GM10266 (cell line): ENCODE measurements at regions not wholly inside any gene's neighbourhood (a gene's known extent, or its start where the extent isn't known, plus 50 kb on each side); places are given as distances from the start of the nearest gene placed in this dataset.
"Not testable (repeated sequence)": the region's sequence is repeated elsewhere in the genome, so short reads cannot be mapped to it uniquely, and the experiment has no call there.

Source experiments
- DNase-seq: peaks from one replicate; pipeline ENCODE4 v3.0.0; 2012; ENCODE audit errors: extremely low spot score
- TF ChIP-seq, protein P1 (sequence below): IDR thresholded peaks from 2 replicates; pipeline ENCODE4 v1.5.1; 2012; ENCODE audit warnings: mild to moderate bottlenecking, low read depth; ENCODE audit not compliant: control insufficient read depth, insufficient read depth; ENCODE audit errors: missing control alignments

- peak; percentile 5 for DNase-seq
Observed at GRCh38 chrY:14344648-14345333, 179.5 kb upstream of the NLGN4Y start.

DNA sequence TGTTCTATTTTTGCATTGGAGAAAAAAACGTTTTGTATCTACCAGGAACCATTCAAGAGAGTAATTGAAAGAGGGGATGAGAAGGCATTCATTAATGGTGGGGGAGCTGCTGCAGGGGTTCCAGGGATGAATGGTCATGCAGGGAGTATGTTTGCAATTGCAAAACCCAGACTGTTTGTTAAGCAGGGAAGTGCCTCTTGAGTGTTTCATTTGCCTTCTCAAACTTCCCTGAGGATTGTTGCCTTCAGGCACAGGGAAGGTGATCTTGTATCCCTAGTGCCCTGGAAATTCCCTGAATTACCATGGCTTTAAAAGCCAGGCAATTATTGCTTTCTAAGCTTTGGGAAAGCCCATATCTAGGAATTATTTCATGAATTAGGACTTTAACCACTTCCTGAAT, 172.7 kb upstream of the NLGN4Y start:
- no peak for DNase-seq
- TF ChIP-seq, protein P1, sequence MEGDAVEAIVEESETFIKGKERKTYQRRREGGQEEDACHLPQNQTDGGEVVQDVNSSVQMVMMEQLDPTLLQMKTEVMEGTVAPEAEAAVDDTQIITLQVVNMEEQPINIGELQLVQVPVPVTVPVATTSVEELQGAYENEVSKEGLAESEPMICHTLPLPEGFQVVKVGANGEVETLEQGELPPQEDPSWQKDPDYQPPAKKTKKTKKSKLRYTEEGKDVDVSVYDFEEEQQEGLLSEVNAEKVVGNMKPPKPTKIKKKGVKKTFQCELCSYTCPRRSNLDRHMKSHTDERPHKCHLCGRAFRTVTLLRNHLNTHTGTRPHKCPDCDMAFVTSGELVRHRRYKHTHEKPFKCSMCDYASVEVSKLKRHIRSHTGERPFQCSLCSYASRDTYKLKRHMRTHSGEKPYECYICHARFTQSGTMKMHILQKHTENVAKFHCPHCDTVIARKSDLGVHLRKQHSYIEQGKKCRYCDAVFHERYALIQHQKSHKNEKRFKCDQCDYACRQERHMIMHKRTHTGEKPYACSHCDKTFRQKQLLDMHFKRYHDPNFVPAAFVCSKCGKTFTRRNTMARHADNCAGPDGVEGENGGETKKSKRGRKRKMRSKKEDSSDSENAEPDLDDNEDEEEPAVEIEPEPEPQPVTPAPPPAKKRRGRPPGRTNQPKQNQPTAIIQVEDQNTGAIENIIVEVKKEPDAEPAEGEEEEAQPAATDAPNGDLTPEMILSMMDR = no peak

More at GRCh38 chrY:14344648-14345333, 179.5 kb upstream of the NLGN4Y start:
- TF ChIP-seq, protein P1 = no peak

- DNase-seq = no peak
- TF ChIP-seq, protein P1 = no peak
Observed at GRCh38 chrY:14356154-14356553, 168.2 kb upstream of the NLGN4Y start.

GRCh38 chrY:14360748-14361500, 163.4 kb upstream of the NLGN4Y start:
- no peak for DNase-seq
- TF ChIP-seq, protein P1 = no peak

DNA sequence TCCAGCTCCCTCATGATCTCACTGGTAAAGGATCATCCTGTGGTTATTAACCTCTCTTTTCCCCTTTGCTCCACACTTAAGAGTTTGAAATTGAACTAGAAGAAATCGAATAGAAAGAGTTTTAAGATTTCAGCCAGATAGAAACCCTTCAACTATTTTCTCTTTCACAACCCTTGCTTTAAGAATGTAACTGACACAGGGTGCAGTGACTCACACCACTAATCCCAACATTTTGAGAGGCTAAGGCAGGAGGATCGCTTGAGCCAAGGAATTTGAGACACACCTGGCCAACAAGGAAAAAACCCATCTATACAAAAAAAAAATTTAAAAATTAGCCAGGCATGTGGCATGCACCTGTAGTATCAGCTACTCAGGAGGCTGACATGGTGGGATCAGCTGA, 150.7 kb upstream of the NLGN4Y start:
- DNase-seq = no peak
- TF ChIP-seq, protein P1 = no peak

- DNase-seq = no peak
- TF ChIP-seq, protein P1 = no peak
Observed at GRCh38 chrY:14378217-14378616, 146.1 kb upstream of the NLGN4Y start.

- not testable (repeated sequence) for DNase-seq
Observed at GRCh38 chrY:14410549-14411030, 113.7 kb upstream of the NLGN4Y start.
